ENCODE measurements at regions not wholly inside any gene's neighbourhood (a gene's known extent, or its start where the extent isn't known, plus 50 kb on each side); places are given as distances from the start of the nearest gene placed in this dataset.
"Not testable (repeated sequence)": the region's sequence is repeated elsewhere in the genome, so short reads cannot be mapped to it uniquely, and the experiment has no call there.

GRCh38 chr6:68575765-68576439 is 59.2 kb upstream of the ADGRB3 start:
- no peak for DNase-seq (ENCODE audit: low read depth)

- DNase-seq (ENCODE audit: low read depth): no peak
These were observed 62.1 kb upstream of the ADGRB3 start for GRCh38 chr6:68572975-68573374.

GRCh38 chr6:68572525-68572924 is 62.6 kb upstream of the ADGRB3 start:
- no peak for DNase-seq (ENCODE audit: low read depth)

- DNase-seq (ENCODE audit: low read depth): no peak
These were observed 75.4 kb upstream of the ADGRB3 start for GRCh38 chr6:68559716-68560115.

GRCh38 chr6:68559070-68559469 is 76.0 kb upstream of the ADGRB3 start:
- DNase-seq (ENCODE audit: low read depth): no peak

GRCh38 chr6:68546620-68547019 is 88.5 kb upstream of the ADGRB3 start:
- no peak for DNase-seq (ENCODE audit: low read depth)

- DNase-seq (ENCODE audit: low read depth): no peak
These were observed 90.6 kb upstream of the ADGRB3 start for GRCh38 chr6:68544450-68544849.

- no peak for DNase-seq (ENCODE audit: low read depth)
These were observed 101.7 kb upstream of the ADGRB3 start for GRCh38 chr6:68533339-68533795.

GRCh38 chr6:68527691-68528090 is 107.4 kb upstream of the ADGRB3 start:
- DNase-seq (ENCODE audit: low read depth): no peak

- no peak for DNase-seq (ENCODE audit: low read depth)
These were observed 128.2 kb upstream of the ADGRB3 start for GRCh38 chr6:68506911-68507310.

- DNase-seq (ENCODE audit: low read depth): no peak
These were observed 132.1 kb upstream of the ADGRB3 start for GRCh38 chr6:68502946-68503345.

- DNase-seq (ENCODE audit: low read depth): no peak
These were observed 137.2 kb upstream of the ADGRB3 start for GRCh38 chr6:68497927-68498326.

GRCh38 chr6:68494880-68495279 is 140.2 kb upstream of the ADGRB3 start:
- not testable (repeated sequence) for DNase-seq (ENCODE audit: low read depth)

- no peak for DNase-seq (ENCODE audit: low read depth)
These were observed 158.5 kb upstream of the ADGRB3 start for GRCh38 chr6:68476611-68477010.

GRCh38 chr6:68473433-68474210 is 161.5 kb upstream of the ADGRB3 start:
- no peak for DNase-seq (ENCODE audit: low read depth)

GRCh38 chr6:68468244-68468884 is 166.7 kb upstream of the ADGRB3 start:
- DNase-seq (ENCODE audit: low read depth): no peak

- DNase-seq (ENCODE audit: low read depth): no peak
These were observed 176.6 kb upstream of the ADGRB3 start for GRCh38 chr6:68458447-68458846.

GRCh38 chr6:68447112-68447511 is 188.0 kb upstream of the ADGRB3 start:
- no peak for DNase-seq (ENCODE audit: low read depth)

GRCh38 chr6:68445926-68446325 is 189.2 kb upstream of the ADGRB3 start:
- DNase-seq (ENCODE audit: low read depth): no peak

GRCh38 chr6:68443704-68444103 is 191.4 kb upstream of the ADGRB3 start:
- no peak for DNase-seq (ENCODE audit: low read depth)

- no peak for DNase-seq (ENCODE audit: low read depth)
These were observed 207.5 kb upstream of the ADGRB3 start for GRCh38 chr6:68427630-68428029.

- no peak for DNase-seq (ENCODE audit: low read depth)
These were observed 225.1 kb upstream of the ADGRB3 start for GRCh38 chr6:68410021-68410420.

- DNase-seq (ENCODE audit: low read depth): no peak
These were observed 234.7 kb upstream of the ADGRB3 start for GRCh38 chr6:68400396-68400795.

All from forelimb muscle (tissue), 1 donor.